SK-N-MC (cell line): ENCODE measurements at regions not wholly inside any gene's neighbourhood (a gene's known extent, or its start where the extent isn't known, plus 50 kb on each side); places are given as distances from the start of the nearest gene placed in this dataset.

Source experiments
- EZH2 ChIP-seq: fragments of 200-600 bp; sonication (generic); IDR thresholded peaks from one replicate; pipeline ENCODE4 v1.6.1; 2017; ENCODE audit warnings: antibody characterized with exemption
- POLR2AphosphoS5 ChIP-seq: IDR thresholded peaks from 2 replicates; pipeline ENCODE4 v1.6.1; 2012; ENCODE audit warnings: mild to moderate bottlenecking, low read depth, low read length, borderline replicate concordance

GRCh38 chr5:74135033-74135432, 505.5 kb downstream of the ENC1 start:
- no peak for TF ChIP-seq EZH2
- no peak for TF ChIP-seq POLR2AphosphoS5
